Amygdala (tissue), 56 donors: ENCODE measurements at regions not wholly inside any gene's neighbourhood (a gene's known extent, or its start where the extent isn't known, plus 50 kb on each side); places are given as distances from the start of the nearest gene placed in this dataset.

Source experiments
- DNase-seq, 56 donors: peaks; one replicate each; lab custom pipeline; 2025; lab: John Stamatoyannopoulos, UW

- DNase-seq, result no peak
These were observed 52.9 kb upstream of the IRX1 start for GRCh38 chr5:3542769-3543168.

- no peak for DNase-seq
These were observed 53.5 kb upstream of the IRX1 start for GRCh38 chr5:3542158-3542557.

GRCh38 chr5:3538886-3539285 is 56.7 kb upstream of the IRX1 start:
- no peak for DNase-seq

- DNase-seq, result no peak
These were observed 57.7 kb upstream of the IRX1 start for GRCh38 chr5:3537942-3538341.

GRCh38 chr5:3535414-3536211 is 60.0 kb upstream of the IRX1 start:
- DNase-seq, result no peak

- no peak for DNase-seq
These were observed 60.6 kb upstream of the IRX1 start for GRCh38 chr5:3534997-3535396.

GRCh38 chr5:3531320-3531986 is 64.2 kb upstream of the IRX1 start:
- no peak for DNase-seq

GRCh38 chr5:3530251-3530650 is 65.4 kb upstream of the IRX1 start:
- no peak for DNase-seq

- no peak for DNase-seq
These were observed 69.0 kb upstream of the IRX1 start for GRCh38 chr5:3526551-3527185.

- no peak for DNase-seq
These were observed 73.1 kb upstream of the IRX1 start for GRCh38 chr5:3522491-3522890.

- DNase-seq, result no peak
These were observed 77.1 kb upstream of the IRX1 start for GRCh38 chr5:3518576-3518975.

- DNase-seq, result no peak
These were observed 77.6 kb upstream of the IRX1 start for GRCh38 chr5:3518051-3518450.

- no peak for DNase-seq
These were observed 78.3 kb upstream of the IRX1 start for GRCh38 chr5:3517348-3517747.

- DNase-seq, result no peak
These were observed 83.1 kb upstream of the IRX1 start for GRCh38 chr5:3512361-3513095.

GRCh38 chr5:3511934-3512333 is 83.7 kb upstream of the IRX1 start:
- no peak for DNase-seq

- DNase-seq, result no peak
These were observed 84.1 kb upstream of the IRX1 start for GRCh38 chr5:3511519-3511918.

- DNase-seq, result no peak
These were observed 84.8 kb upstream of the IRX1 start for GRCh38 chr5:3510642-3511417.

- no peak for DNase-seq
These were observed 86.3 kb upstream of the IRX1 start for GRCh38 chr5:3509290-3509689.

GRCh38 chr5:3508395-3508794 is 87.2 kb upstream of the IRX1 start:
- no peak for DNase-seq

- no peak for DNase-seq
These were observed 104.6 kb upstream of the IRX1 start for GRCh38 chr5:3490957-3491507.
